Calu3 (cell line): ENCODE measurements at regions not wholly inside any gene's neighbourhood (a gene's known extent, or its start where the extent isn't known, plus 50 kb on each side); places are given as distances from the start of the nearest gene placed in this dataset.

Source experiments
- BruUV-seq: library from RNA; stranded (reverse); fragments of 400-500 nt; replicated peaks from 2 replicates; lab custom pipeline; 2021; lab: Mats Ljungman, UMichigan
- CTCF ChIA-PET: fragments of 300-600 bp; sonication (Branson Sonifier 250); formaldehyde crosslinking; loops from one replicate; lab custom pipeline; 2022; ENCODE audit warnings: antibody characterized with exemption; lab: Charles Lee
- DNase-seq: peaks from one replicate; pipeline ENCODE4 v3.0.0; 2022
- H3K27ac Mint-ChIP-seq: one replicate; pipeline ENCODE4 v1.8.0; 2022; ENCODE audit warnings: mixed read lengths; ENCODE audit not compliant: unreplicated experiment
- H3K27me3 Mint-ChIP-seq: one replicate; pipeline ENCODE4 v1.8.0; 2022; ENCODE audit warnings: mixed read lengths; ENCODE audit not compliant: unreplicated experiment
- H3K36me3 Mint-ChIP-seq: one replicate; pipeline ENCODE4 v1.8.0; 2022; ENCODE audit warnings: mild to moderate bottlenecking, moderate library complexity, mixed read lengths; ENCODE audit not compliant: insufficient read depth, unreplicated experiment
- H3K4me1 Mint-ChIP-seq: one replicate; pipeline ENCODE4 v1.8.0; 2022; ENCODE audit warnings: mild to moderate bottlenecking, low read depth, mixed read lengths; ENCODE audit not compliant: unreplicated experiment
- H3K4me3 Mint-ChIP-seq: one replicate; pipeline ENCODE4 v1.8.0; 2022; ENCODE audit warnings: mild to moderate bottlenecking, low read depth, moderate library complexity, mixed read lengths; ENCODE audit not compliant: unreplicated experiment
- H3K9me3 Mint-ChIP-seq: one replicate; pipeline ENCODE4 v1.8.0; 2022; ENCODE audit warnings: low read depth, mixed read lengths; ENCODE audit not compliant: unreplicated experiment
- intact Hi-C: fragments of 100-400 bp; cut with micrococcal nuclease; formaldehyde crosslinking; loops from one replicate; pipeline ENCODE4 v1.10.0; 2022; ENCODE audit not compliant: unreplicated experiment
- TF ChIP-seq, protein P1 (sequence below): fragments of 200-600 bp; IDR thresholded peaks from one replicate; pipeline ENCODE4 v1.8.0; 2022; ENCODE audit warnings: antibody characterized with exemption; ENCODE audit not compliant: unreplicated experiment

DNA sequence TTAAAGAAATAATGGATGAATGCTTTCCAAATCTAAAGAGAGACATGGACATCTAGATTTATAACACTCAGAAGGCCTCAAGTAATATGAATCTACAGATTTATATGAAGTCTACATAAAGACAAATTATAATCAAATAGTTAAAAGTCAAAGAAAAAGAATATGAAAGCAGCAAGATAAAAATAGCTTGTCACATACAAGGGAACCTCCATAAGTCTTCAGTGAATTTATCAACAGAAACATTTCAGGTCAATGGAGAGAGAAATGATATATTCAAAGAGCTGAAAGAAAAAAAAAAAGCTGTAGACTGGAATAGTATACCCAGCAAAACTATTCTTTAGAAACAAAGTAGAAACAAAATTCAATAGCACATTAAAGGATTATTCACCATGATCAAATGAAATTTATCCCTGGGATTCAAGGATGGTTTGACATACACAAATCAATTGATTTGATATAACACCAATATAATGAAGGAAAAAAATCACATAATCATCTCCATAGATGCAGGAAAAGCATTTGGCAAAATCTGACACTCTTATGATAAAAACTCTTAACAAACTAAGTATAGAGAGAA is 346.6 kb upstream of the PABPC4L start:
- no peaks in the 10 kb centered on the region for H3K4me1 Mint-ChIP-seq
- H3K27ac Mint-ChIP-seq = no peak overlapping the region
- CTCF ChIA-PET = no interaction called here
- H3K36me3 Mint-ChIP-seq = no peaks in the 10 kb centered on the region
- peaks cover 3% of the 10 kb centered on the region for H3K9me3 Mint-ChIP-seq
- DNase-seq = no peak
- TF ChIP-seq, protein P1, sequence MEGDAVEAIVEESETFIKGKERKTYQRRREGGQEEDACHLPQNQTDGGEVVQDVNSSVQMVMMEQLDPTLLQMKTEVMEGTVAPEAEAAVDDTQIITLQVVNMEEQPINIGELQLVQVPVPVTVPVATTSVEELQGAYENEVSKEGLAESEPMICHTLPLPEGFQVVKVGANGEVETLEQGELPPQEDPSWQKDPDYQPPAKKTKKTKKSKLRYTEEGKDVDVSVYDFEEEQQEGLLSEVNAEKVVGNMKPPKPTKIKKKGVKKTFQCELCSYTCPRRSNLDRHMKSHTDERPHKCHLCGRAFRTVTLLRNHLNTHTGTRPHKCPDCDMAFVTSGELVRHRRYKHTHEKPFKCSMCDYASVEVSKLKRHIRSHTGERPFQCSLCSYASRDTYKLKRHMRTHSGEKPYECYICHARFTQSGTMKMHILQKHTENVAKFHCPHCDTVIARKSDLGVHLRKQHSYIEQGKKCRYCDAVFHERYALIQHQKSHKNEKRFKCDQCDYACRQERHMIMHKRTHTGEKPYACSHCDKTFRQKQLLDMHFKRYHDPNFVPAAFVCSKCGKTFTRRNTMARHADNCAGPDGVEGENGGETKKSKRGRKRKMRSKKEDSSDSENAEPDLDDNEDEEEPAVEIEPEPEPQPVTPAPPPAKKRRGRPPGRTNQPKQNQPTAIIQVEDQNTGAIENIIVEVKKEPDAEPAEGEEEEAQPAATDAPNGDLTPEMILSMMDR = no peak
- H3K27me3 Mint-ChIP-seq = no peaks in the 10 kb centered on the region
- H3K4me3 Mint-ChIP-seq = no peak overlapping the region
- BruUV-seq = no TSS peak
- intact Hi-C loops = no loop called here

DNA sequence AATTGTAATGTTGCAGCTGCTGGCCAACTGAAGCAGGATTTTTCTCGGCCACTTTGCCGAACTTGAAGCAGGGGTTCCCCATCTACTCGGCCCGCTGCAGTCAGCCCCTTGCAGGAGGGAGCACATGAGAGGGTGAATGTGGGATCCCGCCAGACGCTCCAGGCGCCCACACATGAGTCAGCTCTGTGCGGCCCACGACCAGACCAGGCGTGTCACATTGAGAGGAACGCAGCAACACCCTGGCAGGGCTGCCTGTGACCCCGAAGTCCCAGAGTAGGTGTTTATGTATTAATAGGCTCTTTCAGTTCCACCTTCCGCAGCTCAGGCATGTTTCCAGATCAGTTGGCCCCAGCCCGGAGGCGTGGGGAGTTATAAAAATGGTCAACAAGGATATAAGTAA is 344.7 kb upstream of the PABPC4L start:
- intact Hi-C loops = no loop called here
- H3K9me3 Mint-ChIP-seq = peaks cover 3% of the 10 kb centered on the region
- no peak overlapping the region for H3K4me3 Mint-ChIP-seq
- no peaks in the 10 kb centered on the region for H3K27me3 Mint-ChIP-seq
- no peak for DNase-seq
- no peak overlapping the region for H3K27ac Mint-ChIP-seq
- BruUV-seq = no TSS peak
- H3K4me1 Mint-ChIP-seq = no peaks in the 10 kb centered on the region
- TF ChIP-seq, protein P1 = no peak
- CTCF ChIA-PET = no interaction called here
- H3K36me3 Mint-ChIP-seq = no peaks in the 10 kb centered on the region

DNA sequence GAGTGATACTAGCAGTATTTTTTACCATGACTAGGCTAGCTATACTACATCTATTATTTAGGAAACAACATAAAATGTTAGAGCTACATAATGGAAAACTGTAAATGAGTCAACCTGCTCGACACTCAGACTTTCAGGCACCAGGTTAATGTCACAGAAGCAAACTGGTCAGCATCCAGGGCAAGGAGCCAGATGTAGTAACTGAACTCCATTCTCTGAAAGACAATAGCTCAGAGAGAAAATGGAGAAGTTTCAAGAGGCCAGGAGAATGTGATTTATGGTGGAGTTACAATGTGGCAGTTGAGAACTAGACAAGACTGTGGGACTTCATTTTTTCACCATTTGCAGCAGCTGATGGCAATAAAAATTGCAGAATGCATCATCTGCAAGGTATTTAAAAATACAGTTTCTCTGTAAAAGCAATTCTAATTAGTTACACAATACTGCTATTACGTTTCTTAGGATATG is 342.7 kb upstream of the PABPC4L start:
- no peak overlapping the region for H3K27ac Mint-ChIP-seq
- no peak for DNase-seq
- H3K9me3 Mint-ChIP-seq = peaks cover 3% of the 10 kb centered on the region

DNA sequence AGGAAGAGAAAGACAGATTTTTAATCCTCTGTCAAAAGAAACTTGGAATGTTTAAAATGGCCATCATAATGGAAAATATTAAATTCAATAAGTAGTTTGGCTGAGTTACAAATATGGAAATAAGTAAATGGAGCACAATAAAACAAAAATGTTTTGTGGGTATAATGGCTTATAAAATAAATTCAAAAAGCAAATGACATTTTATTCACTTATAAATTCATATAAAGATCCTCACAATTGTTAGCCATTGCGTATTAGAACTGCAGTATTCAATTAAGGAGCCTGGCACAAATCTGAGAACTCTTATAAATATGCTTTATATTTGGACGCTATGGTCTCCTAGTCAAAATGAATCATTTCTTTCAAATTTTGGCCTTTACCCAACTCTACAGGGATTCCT is 339.0 kb upstream of the PABPC4L start:
- H3K27ac Mint-ChIP-seq = no peak overlapping the region
- BruUV-seq = no TSS peak
- no peaks in the 10 kb centered on the region for H3K4me1 Mint-ChIP-seq
- no peaks in the 10 kb centered on the region for H3K9me3 Mint-ChIP-seq
- TF ChIP-seq, protein P1 = no peak
- intact Hi-C loops = no loop called here
- CTCF ChIA-PET = no interaction called here
- no peak overlapping the region for H3K4me3 Mint-ChIP-seq
- H3K27me3 Mint-ChIP-seq = no peaks in the 10 kb centered on the region
- no peak for DNase-seq
- no peaks in the 10 kb centered on the region for H3K36me3 Mint-ChIP-seq

More for the DNA sequence above, 342.7 kb upstream of the PABPC4L start:
- CTCF ChIA-PET = no interaction called here
- Mint-ChIP-seq H3K27me3 (no peaks in the 10 kb centered on the region), H3K36me3 (no peaks in the 10 kb centered on the region), H3K4me1 (no peaks in the 10 kb centered on the region), H3K4me3 (no peak overlapping the region)
- no TSS peak for BruUV-seq
- TF ChIP-seq, protein P1 = no peak
- intact Hi-C loops = no loop called here
